GM19395 (cell line): ENCODE measurements at regions not wholly inside any gene's neighbourhood (a gene's known extent, or its start where the extent isn't known, plus 50 kb on each side); places are given as distances from the start of the nearest gene placed in this dataset.

Experiments
- ATAC-seq: cut with Tn5 transposase; IDR thresholded peaks from one replicate; pipeline ENCODE4 v1.9.1; 2021; ENCODE audit warnings: mild to moderate bottlenecking, moderate library complexity; ENCODE audit not compliant: unreplicated experiment

DNA sequence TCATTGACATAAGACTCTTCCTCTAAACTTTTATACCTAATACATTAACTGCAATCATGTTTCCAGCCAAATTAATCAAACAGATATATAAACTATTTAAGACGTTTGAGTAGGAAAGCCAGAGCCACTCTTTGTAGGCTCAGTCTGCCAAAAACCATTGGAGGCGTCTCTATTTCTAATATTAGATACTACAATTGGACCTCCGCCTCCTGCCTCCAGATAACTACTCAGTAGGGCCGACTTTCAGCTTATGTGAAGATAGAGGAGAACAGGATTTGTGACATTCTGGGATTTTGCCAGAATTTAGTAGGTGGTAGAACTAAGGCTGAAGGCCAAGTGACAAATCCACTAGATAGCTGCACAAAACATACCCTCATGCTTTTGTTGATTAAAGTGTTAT, 463.0 kb downstream of the CETN3 start:
- no peak for ATAC-seq

DNA sequence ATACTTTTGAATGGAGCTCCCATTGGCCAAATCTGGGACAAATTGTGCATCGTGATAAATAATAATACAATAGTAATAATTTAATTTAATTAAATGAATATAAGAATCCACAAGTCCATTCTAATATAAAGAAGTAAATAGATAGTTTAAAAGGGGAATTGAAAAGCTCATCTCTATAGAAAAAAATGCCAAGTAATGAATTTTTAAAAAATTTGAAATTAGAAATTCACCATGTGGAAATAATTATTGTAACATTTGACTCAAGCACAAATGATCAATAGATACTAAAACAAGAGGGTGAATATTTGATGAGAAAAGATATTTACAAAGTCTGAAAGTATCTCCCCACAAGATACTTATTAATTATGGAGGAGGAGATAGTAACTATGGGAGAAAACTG, 467.4 kb downstream of the CETN3 start:
- no peak for ATAC-seq

DNA sequence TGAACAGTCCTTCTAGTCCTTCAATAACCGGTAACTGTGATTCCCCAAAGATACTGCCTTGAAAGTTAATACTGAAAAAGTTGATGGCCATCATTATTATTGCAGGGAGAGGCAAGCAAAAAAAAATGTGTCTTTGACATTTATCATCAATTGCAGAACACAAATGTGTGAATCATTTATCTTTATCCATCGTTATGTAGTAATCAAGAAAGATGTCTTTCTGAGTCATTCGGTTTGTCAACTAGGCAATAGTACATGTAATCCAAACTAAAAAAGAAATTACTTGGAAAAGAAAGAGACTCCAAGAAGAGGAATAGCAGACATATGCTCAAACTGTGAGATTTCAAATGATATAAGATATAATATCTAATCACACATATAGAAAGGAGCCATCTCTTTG, 473.0 kb downstream of the CETN3 start:
- no peak for ATAC-seq

DNA sequence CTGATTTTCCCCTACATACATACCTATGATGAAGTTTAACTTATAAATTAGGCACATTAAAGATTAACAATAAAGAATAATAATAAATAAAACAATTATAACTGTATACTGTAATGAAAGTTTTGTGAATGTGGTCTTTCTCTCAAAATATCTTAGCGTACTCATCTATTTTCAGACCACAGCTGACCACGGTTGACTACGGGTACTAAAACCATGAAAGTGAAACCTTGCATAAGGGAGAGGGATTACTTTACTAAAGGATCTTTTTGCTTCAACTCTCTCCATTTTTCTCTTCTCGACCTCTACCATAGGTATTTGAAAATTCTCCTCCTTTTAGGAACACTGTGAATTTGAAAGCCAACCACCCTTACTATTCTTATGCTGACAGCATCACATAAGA, 475.5 kb downstream of the CETN3 start:
- ATAC-seq: no peak

DNA sequence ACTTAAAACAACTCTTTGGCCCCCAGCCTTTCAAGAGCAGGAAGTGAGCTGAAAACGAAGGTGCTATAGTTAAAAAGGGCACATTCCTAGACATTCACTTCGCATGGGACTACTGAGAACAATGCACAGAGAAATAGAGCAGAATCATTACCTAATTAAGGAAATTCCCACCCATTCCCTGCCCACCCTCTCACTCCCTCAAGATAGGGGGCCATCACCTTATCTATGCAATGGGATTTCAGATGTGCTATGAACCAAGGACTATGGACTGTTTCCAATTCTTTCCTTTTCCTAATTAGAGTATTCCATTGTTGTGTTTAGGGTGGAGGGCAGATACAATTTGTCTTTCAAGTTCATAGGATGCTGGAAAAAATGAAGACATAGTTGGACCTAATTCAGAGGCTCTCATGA, 476.8 kb downstream of the CETN3 start:
- ATAC-seq: no peak

DNA sequence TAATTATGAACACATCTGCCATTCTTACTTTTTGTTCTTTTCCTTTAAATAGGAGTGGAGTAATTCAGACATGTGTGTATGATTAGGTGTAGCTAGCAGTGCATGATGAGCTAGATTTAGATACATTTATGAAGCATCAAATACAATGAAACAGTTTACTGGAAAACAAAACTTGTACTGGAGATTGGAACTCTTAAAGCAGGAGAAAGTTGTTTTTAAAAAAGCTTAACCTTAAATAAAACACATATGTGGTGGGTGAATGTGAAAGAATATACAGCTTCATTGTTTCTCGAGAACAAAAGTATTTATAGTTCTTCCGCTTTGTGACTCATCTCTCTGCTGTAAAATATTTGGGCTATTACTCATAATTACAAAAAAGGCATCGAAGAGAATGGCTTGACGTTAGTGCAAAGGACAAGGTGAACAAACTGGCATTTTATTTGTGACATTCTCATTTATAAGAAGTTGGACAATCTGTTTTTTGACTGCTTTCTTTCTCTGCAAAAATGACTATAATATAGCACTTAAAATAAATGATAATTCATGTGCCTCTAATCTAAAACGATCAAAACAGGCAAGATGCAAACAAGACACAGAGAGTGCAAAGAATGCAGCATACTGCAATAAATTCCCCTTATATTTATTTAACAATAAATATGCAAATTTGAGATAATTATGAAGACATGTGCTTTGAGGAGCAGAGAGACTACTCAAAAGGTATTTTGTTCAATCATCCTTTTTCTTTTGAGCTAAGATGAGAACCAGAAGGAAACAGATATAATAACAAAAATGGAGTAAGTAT, 478.8 kb downstream of the CETN3 start:
- peak; percentile 75 for ATAC-seq

DNA sequence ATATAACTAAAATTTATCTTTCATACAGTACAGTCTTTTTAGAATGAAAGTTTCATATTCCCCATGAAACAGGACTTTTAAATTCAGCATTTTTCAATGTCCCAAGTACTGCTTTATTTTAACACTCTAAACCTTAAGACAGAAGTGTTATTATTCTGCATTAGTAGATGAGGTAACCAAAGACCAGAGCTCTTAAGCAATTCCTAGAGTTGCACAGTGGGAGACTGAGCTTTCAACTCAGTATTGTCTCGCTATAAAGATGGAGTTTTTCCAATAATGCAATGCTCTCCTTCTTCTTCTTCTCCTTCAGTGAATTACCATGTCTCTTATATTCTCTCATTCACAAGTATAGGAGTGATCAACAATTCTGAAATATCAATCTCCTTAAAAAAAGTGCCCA, 479.7 kb downstream of the CETN3 start:
- ATAC-seq: no peak

DNA sequence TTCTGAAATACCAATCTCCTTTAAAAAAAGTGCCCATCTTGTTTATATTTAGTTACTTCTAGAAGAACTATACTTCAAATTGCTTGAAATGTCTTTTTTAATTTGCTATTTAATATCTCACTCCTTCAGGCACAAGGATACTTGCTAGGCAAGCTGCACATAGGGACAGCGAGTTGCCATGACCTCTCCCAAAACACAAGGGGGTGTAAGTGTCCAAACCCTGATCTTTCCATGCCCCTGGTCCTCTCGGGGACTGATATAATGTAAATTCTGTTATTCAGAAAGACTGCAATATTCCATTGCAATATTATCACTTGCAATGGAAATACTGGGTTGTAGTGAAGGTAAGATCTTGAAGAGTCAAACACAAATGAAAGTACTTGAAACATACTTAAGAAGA, 480.4 kb downstream of the CETN3 start:
- ATAC-seq: no peak

DNA sequence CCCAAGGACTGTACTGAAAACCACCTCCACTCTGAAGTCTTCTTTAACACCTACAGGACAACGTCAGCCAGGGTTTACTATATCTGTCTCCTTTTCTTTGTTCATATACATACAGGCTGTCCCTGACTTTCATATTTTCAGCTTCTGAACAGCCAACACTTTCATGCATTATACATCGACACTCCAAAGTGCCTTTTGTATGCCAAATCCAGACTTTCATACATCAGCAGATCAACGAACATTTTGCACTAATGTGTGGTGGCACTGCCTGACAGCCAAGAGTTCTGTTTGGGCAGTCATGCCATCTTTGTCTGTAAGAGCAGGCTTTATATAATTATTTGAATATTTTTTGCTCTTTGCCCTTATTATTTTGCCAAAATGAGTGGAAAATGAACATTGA, 487.4 kb downstream of the CETN3 start:
- no peak for ATAC-seq

DNA sequence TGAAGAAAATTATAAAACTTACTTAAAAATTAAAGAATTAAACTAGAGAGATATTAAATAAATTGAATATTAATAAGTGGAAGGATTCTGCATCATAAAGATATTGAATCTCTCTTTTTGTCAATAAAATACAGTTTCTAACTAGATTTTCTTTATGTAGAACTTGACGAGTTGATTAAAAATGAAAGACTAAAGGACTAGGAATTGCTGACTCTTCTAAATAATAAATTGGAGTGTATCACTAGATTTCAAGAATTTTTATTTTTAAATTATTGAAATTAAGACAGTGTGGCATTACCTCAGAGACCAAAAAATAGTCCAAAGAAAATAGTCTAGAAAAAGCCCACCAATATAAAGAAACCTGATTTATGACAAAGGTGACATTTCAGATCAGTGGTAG, 492.4 kb downstream of the CETN3 start:
- no peak for ATAC-seq

DNA sequence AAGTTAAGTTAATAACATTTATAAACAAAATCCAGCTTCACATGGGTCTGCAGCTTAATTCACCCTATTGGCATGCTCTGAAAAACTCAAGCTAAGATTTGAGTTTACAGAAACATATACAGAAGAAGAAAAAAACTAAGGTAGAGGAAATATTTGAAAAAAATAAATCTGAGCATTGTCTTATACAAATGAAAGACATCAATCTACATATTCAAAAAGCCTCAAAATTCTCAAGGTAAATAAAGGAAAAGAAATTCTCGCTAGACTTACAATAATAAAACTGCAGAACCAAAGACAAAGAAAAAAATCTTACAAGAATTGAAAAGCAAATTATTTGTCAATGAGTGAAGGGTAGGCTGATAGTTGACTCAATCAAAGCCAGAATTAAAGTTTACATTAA, 493.4 kb downstream of the CETN3 start:
- ATAC-seq: no peak

DNA sequence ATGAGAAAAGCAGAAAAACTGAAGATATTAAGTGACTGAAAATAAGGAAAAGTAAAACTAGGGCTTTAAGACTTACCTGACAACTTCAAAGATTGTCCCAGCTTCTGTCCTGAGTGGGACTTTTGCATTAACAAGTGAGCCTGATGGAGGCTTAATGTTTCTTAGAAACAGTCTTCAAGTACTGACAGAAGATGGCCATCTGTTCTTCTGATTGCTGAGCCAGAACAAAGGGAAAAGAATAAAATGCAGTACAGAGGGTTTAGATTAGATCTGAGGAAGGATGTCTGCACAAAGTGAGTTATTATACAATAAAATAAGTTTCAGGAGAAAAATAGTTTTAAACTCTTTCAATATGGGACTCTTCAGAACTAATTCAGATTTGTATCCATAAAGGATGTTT, 500.7 kb downstream of the CETN3 start:
- no peak for ATAC-seq

DNA sequence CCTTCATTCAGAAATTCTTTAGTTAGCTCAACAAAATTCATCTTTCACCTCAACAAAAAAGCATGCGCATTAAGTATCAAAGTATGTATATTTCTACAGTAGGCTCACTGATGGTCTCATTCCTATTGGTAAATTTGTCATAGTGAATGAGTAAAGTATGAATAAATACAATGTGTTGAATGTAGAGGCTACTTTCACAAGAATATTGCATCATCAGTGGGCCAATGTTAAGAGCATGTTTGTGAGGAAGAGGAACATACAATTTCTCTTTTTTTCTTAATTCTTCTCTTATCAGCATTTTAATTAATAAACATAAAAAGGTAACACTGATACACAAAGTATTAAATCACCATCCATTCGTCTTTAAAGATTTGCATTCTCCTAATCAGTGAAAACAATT, 505.1 kb downstream of the CETN3 start:
- no peak for ATAC-seq

DNA sequence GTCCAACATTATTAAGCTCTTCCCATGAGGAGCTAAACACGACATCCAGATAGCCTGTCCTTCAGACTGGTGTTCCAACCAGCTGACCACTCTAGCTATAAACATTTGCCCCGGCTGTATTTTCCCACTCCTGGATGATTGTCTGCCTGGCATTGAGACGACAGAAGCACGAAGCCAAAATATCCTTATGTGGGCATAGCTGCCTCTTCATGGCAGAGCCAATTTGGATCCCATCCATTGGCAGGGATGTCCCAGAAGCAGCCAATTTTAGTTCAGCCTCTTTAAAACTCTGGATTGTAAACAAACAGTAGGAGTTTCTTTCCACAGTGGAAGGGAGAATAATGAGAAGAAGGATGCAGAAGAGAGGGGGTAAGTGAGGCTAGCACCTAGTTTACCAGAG, 507.6 kb downstream of the CETN3 start:
- ATAC-seq: no peak

DNA sequence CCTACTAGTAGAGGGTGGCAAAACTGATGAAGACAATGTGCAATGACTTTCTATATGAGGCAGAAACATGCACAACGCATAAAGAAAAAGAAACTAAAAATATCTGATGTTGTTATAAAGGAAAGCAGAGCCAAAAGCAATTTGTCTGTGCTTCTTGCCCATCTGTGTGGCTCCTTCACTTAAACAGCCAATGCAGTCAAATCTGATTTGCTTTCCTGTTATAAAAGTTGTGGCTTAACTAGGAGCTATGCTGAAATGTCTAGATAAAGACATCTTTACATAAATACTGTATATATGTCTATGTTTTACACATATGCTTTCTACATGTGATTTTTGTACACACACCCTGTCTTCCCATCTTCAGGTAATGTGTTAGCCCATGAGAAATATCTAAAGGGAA, 508.2 kb downstream of the CETN3 start:
- no peak for ATAC-seq

DNA sequence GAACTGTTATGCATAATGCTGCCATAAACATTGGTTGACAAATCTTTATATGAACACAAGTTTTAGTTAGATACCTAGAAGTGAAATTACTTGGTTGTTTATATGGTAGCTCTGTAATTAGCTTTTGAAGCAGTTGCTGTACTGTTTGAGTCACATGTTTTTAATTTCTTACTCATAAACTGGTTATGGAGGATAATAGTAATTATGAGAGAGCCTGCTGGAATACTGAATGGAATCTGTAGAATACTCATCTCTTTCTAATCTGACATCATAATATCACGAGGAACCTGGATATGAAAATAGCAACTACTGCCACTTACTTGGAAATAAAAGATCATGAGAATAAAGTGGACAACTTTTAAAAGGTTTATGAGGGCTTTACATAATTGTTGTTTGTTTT, 509.2 kb downstream of the CETN3 start:
- no peak for ATAC-seq

DNA sequence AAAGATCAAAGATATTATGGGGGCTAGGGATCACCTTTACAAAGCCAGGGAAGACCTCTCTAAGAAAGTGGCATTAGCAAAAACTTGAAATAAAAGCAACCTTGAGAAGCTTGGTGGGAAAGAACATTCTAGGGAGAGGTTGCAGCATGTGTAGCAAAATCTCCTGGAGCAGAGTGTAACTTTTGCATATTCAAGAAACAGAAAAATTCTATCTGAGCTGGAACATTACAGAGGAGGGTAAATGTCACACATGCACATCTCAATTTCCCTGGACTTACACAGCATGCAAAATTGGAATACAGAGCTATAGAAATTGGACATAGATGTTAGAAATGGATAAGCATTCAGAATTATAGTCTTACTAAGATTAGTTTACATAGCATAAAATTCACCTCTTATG, 510.0 kb downstream of the CETN3 start:
- no peak for ATAC-seq

DNA sequence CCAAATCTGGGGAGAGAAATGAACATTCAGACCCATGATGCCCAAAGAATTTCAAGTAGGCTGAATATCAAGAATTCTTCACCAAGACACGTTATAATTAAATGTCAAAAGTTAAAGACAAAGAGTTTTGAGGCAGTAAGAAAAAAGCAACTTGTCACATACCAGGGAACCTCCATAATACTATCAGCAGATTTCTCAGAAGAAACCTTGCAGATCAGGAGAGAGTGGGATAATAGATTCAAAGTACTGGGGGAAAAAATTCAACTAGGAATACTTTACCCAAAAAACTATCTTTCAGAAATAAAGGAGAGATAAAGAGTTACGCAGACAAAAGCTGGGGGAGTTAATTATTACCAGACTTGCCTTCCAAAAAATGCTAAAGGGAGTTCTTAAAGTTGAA, 516.0 kb downstream of the CETN3 start:
- no peak for ATAC-seq

DNA sequence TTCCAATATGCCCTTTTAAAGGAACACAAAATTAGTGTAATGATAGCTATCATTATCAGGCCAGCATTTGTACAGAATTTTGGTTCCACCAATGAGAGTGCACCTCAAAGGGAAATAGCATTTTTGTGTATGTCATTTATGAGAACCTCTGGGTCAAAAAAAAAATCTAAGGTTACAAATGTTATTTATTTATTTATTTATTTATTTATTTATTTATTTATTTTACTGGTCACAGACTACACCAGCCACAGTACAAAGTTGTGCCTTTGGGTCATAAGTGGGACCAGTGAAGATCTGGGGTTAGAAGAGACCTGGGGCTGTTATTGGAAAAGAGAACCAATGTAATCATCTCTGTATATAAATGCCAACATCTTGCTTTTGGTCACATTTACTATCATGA, 523.9 kb downstream of the CETN3 start:
- ATAC-seq: no peak

DNA sequence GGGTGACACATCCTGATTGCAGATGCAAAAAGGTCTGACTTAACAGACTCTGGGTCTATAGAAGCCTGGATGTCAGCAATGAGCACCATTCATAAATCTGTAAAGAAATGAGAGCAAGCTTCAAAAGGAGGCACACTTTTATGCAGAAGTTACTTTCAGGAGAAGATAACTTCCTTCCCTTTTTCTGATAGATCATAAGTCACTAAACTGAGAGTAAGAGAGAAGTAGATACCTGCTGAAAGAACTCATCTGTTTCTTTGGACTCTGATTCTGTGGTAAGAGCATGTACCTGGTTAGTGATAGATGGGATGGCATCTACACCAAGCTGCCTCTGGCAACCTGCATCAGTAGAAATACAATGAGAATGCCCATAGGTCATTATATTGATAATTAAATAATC, 525.6 kb downstream of the CETN3 start:
- ATAC-seq: no peak

DNA sequence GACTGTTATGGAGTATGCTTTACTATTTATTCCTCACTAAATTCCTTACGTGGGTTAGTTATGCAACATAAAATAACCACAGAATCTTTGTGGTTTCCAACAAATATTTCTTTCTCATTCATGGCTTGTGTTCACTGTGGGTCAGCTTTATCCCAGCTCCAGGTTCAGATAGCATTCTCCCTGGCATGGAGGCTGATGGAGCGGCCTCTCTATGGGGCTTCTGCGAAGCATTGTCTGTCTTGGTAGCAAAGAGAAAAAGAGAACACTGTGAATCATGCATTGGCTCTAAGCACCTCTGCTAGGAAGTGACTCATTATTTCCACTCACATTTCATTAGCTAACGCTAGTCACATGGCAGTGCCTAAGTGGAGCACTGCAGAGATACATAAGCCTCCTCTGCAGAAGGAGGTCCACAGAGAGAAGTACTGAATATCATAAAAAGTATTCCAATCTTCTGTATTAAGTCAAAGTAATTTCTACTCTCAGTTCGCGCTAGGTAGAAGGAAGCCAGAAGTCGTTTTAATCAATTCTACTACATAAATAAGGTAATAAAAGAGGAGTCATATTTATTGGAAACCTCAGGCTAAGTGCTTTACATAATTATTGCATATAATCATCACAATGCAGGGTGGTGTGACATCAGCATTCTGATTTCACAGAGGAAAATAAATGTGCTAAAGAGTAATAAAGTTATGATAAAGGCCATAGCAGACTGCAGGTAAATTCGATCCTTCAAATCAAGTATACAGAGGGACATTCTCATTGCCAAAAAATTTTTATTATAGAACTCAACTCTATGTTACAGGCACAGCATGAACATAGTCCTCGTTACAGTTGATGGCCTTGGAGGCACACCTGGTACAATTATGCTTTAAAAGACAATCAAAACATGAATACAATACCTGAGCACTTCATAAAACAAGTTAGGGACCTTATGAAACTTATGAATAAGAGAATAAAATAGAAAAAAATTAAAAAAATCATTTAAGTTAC, 531.1 kb downstream of the CETN3 start:
- ATAC-seq: no peak

DNA sequence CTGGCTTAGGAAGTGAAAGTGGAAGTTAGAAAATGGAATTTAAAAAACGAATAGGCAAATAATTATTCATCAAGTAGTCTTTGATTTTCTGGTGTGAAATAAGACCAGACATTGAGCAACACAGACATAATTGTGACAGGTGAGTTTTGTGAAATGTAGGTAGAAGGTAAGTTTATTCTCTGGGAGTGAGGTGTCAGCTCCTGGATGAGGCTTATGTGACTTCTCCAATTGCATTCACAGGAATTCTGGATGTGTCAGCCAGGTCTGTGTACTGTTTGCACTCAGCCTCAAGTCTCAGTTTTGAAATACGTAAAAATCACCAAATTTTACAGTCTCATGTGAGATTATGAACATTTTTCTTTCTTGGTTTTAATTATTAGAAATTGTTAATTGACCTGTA, 537.6 kb downstream of the CETN3 start:
- no peak for ATAC-seq
